NCI-H146 treated with DMSO at 0.1 percent for 48 hours (cell line): ENCODE measurements at regions not wholly inside any gene's neighbourhood (a gene's known extent, or its start where the extent isn't known, plus 50 kb on each side); places are given as distances from the start of the nearest gene placed in this dataset.
A peak's percentile ranks its signal among the peaks of the same experiment; 100 is the strongest.

Experiments
- DNase-seq: peaks from one replicate; lab custom pipeline; 2025; ENCODE audit not compliant: unreplicated experiment; lab: John Stamatoyannopoulos, UW

GRCh38 chr2:42864222-42864621, 71.8 kb upstream of the HAAO start:
- DNase-seq: no peak

GRCh38 chr2:42863751-42864150, 71.4 kb upstream of the HAAO start:
- DNase-seq: no peak

DNA sequence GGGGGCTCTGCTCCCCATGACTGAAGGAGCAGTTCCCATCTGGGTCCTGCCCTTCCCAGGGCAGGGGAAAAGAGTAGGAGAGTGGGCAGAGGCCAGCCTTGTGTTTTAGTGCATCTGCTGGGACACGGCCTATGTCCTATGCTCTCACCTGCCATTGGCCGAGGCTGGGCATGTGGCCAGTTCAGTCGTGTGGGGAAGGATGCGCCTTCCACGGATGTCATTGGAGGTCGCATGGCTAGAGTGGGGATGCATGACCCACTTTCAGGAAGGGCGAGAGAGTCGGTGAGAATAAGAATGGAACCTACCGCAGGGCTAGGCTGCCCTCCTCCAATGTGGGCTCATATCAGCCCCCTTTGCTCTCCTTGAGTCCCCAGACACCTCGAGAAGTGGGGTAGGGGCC, 70.9 kb upstream of the HAAO start:
- DNase-seq: no peak

GRCh38 chr2:42862669-42863185, 70.3 kb upstream of the HAAO start:
- DNase-seq: no peak

- DNase-seq: no peak
Observed at GRCh38 chr2:42861321-42861720, 68.9 kb upstream of the HAAO start.

DNA sequence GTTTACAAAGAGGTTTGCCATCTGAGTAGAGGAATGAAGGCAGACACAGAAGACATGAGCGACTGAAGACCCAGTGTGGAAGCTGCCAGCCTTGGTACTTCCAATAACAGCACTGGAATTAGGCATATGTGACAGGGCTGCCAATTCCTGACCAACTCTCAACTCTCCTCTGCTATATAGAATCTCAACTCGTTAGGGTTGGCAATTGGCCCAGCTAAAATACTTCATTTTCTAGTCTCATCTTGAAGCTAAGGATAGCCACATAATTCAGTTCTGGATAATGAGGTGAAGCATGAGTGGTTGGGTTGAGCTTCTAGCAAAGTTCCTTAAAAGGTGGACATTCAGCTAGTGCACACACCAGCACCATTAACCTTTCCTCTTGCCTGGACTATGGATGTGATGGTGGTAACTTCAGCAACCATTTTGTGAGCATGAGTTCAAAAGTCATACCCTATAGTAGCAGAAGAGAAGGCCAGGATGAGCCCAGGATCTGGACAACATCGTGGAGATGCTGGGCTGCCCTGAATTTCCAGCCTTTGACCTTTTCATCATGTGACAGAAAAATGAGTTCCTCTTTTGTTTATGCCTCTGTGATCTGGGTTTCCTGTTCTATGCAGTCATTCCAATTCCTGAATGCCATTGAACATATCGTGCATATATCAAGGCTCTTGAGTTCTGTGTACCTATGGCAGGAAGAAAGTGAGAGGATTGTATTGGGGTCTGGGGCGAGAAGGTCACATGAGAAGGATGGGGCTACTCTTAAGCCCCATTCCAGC, 68.1 kb upstream of the HAAO start:
- DNase-seq: no peak

- no peak for DNase-seq
Observed at GRCh38 chr2:42859791-42860190, 67.4 kb upstream of the HAAO start.

DNA sequence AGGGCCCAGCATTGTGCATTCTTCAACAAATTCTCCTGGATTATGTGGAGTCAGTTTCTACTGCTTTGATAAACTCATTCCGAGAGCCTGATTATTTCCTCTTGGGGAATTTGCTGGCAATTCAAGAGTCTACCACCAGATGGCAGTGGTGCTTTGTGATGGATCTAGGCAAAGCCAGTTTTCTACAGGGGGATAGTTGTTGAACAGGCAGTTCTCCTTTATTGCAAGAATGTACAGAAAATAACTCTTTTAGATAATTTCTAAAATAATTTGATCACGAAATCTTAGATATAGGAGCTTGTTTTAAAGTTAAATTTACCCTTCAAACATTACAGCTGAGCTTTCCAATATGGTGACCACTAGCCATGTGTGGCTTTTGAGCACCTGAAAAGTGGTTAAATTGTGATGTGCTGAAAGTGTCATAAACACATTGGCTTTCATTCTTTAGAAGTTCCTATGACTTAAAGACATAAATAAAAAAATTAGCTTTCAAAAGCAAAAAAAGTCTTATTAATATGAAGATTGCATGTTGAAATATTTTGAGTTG, 66.7 kb upstream of the HAAO start:
- peak; percentile 44 for DNase-seq

GRCh38 chr2:42858140-42859005, 66.0 kb upstream of the HAAO start:
- DNase-seq: no peak

GRCh38 chr2:42856891-42857632, 64.7 kb upstream of the HAAO start:
- DNase-seq: no peak

DNA sequence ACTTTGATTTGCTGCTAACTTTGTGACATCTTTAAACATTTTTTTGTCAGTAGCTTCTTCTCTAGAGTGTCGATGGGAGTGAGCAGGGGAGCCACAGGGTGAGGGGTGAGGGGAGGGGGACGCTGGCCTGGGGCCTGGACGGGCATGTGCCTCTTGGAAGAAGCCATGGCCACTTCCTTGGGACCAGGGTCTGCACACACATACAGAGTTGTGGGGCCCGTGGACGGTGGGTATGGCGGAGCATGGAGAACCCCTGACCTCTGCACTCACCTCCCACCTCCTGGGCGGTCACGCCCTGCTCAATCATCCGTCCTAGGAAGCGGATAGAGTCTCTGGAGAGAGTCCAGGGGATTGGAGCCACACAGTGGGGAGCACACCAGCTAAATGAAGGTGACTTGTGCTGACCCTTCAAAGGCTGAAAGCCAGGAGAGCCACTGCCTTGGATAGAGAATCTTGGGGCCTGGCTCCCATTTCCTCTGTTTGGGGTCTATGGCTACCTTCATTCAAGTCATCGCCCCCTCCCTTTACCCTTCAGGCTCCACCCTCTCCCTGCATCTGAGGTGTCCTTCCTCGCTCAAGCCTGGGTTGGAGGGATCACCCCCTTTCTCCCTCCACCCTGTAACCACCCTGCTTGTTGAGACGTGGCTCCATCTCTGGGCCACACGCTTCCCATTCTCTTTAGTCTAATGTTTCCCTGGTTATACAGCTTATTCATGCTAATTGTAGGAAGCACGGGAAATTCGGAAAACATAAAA, 63.9 kb upstream of the HAAO start:
- no peak for DNase-seq

DNA sequence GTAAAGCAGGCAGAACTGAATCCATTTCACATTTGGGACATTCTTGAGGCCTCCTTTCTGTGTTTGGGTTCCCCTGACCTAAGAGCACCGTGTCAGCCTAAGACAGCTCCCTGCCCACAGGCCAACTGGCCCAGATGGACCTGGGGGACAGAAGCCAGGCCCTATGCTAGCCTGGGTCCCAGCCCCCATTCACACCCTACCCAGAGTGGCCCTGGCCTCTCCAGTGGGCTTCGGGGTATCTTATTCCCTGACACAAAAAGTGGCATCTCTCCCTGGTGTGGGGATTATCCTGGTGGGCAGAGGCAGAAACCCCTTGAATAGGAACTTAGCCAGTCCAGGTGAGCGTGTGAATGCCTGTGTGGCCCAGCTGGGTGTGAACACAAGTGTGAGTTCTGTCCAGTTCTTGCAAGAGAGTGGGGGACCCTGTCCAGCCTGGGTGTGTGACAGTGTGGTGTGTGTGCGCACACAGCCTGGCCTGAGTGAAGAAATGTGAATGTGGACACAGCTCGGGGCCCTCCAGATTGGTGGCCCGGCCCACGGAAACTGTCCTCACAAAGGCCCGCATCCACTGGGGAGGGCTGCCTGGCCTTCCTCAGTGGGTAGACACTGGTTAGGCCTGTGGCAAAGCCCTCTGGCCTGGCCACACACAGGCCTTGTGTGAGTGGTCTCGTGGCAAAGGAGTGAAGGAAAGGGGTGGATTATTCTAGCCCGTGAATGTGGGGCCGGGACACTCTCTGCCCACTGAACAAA, 63.0 kb upstream of the HAAO start:
- no peak for DNase-seq

- DNase-seq: no peak
Observed at GRCh38 chr2:42854207-42854818, 61.9 kb upstream of the HAAO start.

DNA sequence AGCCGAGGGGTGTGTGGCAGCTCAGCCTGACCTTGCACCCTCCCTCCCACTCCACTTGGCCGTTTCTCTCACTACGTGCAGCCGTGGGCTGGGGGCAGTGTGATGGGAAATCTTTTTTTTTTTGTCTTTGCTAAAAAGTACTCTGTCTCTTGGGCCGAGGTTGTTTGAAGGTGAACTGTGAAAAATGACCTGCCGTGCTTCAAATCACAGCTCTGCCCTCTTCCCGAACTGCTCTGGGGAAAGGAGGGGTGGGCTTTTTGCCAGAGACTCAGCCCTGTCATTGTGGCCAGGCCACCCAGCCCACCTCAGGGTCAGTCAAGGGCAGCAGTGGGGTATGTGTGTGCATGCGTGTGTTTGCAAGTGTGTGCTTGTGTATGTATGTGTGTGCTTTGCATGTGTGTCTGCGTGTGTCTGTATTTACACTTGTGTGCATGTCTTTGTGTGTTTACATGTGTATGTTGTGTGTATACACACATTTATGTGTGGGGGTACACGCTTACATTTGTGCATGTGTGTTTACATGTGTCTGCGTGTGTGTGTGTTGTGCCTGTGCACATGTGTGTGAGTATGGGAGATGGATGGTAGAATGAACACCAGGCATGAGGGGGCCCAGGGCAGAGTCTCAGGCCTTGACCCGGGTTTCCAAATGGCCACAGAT, 61.3 kb upstream of the HAAO start:
- no peak for DNase-seq

DNA sequence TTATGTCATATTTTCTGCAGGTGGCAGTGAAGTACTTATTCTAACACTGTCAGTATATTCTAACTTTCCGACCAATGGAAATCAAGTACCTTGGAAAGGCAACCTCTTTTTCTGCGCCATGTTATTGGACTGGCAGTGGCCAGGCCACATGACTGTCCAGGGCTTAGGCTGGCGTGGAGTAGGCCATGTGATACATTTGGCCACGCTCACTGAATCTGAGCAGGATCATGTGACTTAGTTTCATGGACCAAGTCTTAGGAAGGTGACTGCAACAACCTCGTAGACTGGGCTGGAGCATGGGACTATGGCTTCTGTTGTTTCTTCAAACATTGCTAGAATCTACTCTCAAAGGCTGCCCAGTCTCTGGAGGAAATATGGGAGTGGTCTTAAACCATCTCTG, 60.4 kb upstream of the HAAO start:
- no peak for DNase-seq

DNA sequence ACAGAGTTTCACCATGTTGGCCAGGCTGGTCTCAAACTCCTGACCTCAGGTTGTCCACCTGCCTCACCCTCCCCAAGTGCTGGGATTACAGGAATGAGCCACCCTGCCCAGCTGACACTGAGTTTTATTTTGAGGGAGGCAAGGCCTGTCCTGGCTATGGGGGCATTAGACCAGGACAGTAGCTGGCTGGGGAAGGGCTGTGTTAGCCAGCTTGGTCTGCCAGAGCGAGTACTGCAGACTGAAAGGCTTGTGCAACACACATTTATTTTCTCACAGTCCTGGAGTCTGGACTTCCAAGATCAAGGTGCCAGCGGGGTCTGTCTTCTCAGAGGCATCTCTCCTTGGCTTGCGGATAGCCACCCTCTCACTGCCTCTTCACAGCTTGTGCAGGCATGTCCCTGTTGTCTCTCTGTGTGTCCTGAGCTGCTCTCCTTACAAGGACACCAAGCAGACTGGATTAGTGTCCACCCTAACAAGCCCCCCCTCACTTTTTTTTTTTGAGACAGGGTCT, 59.4 kb upstream of the HAAO start:
- no peak for DNase-seq

DNA sequence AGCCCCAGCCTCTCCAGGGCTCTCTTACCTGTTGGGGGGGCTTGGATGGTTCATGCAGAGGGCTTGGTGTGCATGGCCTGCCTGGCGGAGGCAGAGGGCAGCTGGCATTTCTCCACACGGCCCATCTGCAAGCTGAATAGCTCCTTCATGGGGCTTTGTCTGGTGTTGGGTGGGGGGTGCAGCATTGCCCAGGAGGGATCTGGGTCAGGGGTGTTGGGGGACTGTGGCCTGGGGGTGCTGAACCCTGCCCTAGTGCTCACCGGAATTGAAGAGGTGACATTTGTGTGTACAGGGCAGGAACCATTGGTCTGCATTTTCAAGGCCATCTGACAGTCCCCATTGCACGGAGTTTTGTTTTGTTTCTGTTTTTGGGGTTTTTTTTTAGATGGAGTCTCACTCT, 58.8 kb upstream of the HAAO start:
- no peak for DNase-seq

DNA sequence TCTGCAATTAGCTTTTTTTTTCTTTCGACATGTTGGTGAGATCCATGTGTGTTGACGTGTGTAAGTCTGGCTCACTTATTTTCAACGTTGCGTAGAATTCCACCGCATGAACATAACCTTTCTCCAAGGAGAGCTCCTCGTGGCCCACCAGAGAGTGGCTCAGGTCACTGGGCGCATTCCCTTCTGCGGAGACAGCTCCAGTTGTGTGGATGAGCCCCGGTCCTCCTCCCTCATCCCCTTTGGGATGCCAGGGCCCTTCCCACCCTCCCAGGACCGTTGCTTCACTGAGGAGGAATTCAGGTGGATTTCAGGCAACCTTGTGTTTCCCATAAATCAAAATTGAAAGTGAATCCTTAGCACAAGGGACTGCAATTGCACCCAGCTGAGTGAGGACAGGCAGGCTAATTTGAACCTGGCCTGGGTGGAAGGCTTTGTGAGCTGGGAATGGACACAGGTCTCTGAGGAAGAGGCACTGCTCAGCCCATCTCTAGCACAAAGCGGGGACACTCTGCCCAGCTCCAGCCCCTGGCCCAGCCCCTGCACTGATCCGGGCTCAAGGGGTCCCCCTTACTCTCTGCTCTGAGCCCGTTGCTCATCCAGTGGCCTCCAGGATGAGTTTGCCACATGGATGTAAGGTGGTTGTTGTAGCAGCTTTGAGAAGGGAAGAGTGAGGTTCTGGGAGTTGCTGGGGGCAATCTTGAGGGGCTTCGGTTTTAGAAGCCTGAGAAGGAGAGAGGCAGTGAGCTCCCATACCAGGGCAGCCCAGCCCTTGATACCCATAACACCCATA, 57.8 kb upstream of the HAAO start:
- no peak for DNase-seq
